ENCODE measurements at regions not wholly inside any gene's neighbourhood (a gene's known extent, or its start where the extent isn't known, plus 50 kb on each side); places are given as distances from the start of the nearest gene placed in this dataset.

- TF ChIP-seq CTCF (IDR thresholded peaks at IDR 0.05; ENCODE audit: poor library complexity) (no peak), EZH2 (IDR thresholded peaks at IDR 0.05; ENCODE audit: borderline replicate concordance) (no peak)
These were observed 867.4 kb upstream of the PCDH10 start for GRCh38 chr4:132281733-132282132.
